GM18511 (cell line): ENCODE measurements at regions not wholly inside any gene's neighbourhood (a gene's known extent, or its start where the extent isn't known, plus 50 kb on each side); places are given as distances from the start of the nearest gene placed in this dataset.
"Not testable (repeated sequence)": the region's sequence is repeated elsewhere in the genome, so short reads cannot be mapped to it uniquely, and the experiment has no call there.

ENCODE experiments used
- ATAC-seq: cut with Tn5 transposase; IDR thresholded peaks from one replicate; pipeline ENCODE4 v1.9.1; 2021; ENCODE audit warnings: mild to moderate bottlenecking, moderate library complexity; ENCODE audit not compliant: unreplicated experiment

GRCh38 chr5:56665117-56665516 is 150.2 kb upstream of the MAP3K1 start:
- not testable (repeated sequence) for ATAC-seq

GRCh38 chr5:56664025-56664424 is 151.3 kb upstream of the MAP3K1 start:
- ATAC-seq: no peak

GRCh38 chr5:56663523-56663922 is 151.8 kb upstream of the MAP3K1 start:
- ATAC-seq: no peak

- ATAC-seq: no peak
These were observed 152.5 kb upstream of the MAP3K1 start for GRCh38 chr5:56662893-56663292.

- ATAC-seq: no peak
These were observed 155.4 kb upstream of the MAP3K1 start for GRCh38 chr5:56659971-56660370.

- peak; percentile 62 for ATAC-seq
These were observed 156.4 kb upstream of the MAP3K1 start for GRCh38 chr5:56658972-56659371.

GRCh38 chr5:56656846-56657726 is 158.3 kb upstream of the MAP3K1 start:
- no peak for ATAC-seq

- ATAC-seq: no peak
These were observed 163.5 kb upstream of the MAP3K1 start for GRCh38 chr5:56651893-56652292.

- ATAC-seq: no peak
These were observed 165.0 kb upstream of the MAP3K1 start for GRCh38 chr5:56650386-56650785.

- ATAC-seq: no peak
These were observed 165.8 kb upstream of the MAP3K1 start for GRCh38 chr5:56649569-56649968.

- ATAC-seq: no peak
These were observed 166.8 kb upstream of the MAP3K1 start for GRCh38 chr5:56648460-56649034.

GRCh38 chr5:56647099-56647850 is 168.1 kb upstream of the MAP3K1 start:
- no peak for ATAC-seq

GRCh38 chr5:56641635-56642260 is 173.6 kb upstream of the MAP3K1 start:
- ATAC-seq: no peak

GRCh38 chr5:56640763-56641406 is 174.5 kb upstream of the MAP3K1 start:
- peak; percentile 77 for ATAC-seq

- no peak for ATAC-seq
These were observed 175.9 kb upstream of the MAP3K1 start for GRCh38 chr5:56639476-56639875.

- no peak for ATAC-seq
These were observed 176.5 kb upstream of the MAP3K1 start for GRCh38 chr5:56638768-56639238.

GRCh38 chr5:56638061-56638621 is 177.2 kb upstream of the MAP3K1 start:
- ATAC-seq: no peak

- ATAC-seq: no peak
These were observed 177.9 kb upstream of the MAP3K1 start for GRCh38 chr5:56637321-56637920.

GRCh38 chr5:56633950-56634349 is 181.4 kb upstream of the MAP3K1 start:
- ATAC-seq: no peak

GRCh38 chr5:56632939-56633338 is 182.4 kb upstream of the MAP3K1 start:
- ATAC-seq: no peak
